Keratinocyte (primary cell): ENCODE measurements at regions not wholly inside any gene's neighbourhood (a gene's known extent, or its start where the extent isn't known, plus 50 kb on each side); places are given as distances from the start of the nearest gene placed in this dataset.

Experiments
- EZH2 ChIP-seq: IDR thresholded peaks from one replicate; pipeline ENCODE4 v1.6.1; 2012; ENCODE audit warnings: inconsistent platforms, mild to moderate bottlenecking, low read length, moderate library complexity
- TF ChIP-seq, protein P1 (sequence below), 3 experiments: IDR thresholded peaks in 1 of 3; conservative IDR thresholded peaks in 1 of 3; optimal IDR thresholded peaks in 1 of 3; 2 replicates in 2 of 3; 3 replicates in 1 of 3; pipeline versions ENCODE3 to v1.5.1; 2011; ENCODE audit warnings: low read length in 3 of 3, mild to moderate bottlenecking in 3 of 3, moderate library complexity in 2 of 3, control low read depth in 1 of 3, inconsistent platforms in 1 of 3; ENCODE audit not compliant: insufficient read depth in 2 of 3; ENCODE audit errors: extremely low read depth in 1 of 3

DNA sequence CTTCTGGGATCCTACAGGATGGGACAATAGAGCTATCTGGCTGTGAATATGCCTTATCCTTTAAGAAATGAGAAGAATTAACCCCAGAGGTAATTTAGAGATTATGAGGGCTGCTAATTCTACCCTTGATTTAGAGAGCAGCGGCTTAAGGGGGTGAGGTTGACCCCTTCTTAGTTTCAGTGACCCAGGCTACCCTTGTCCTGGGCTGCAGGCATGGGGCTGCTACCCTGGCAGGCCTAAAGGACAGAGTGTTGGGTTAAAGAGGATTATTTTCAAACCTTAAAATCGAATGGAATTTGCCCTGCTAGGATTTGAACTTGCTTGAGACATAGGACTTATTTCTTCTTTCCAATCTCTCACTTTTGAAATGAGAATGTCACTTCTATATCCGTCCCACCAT lies 1343.4 kb downstream of the HACE1 start:
- TF ChIP-seq, protein P1, sequence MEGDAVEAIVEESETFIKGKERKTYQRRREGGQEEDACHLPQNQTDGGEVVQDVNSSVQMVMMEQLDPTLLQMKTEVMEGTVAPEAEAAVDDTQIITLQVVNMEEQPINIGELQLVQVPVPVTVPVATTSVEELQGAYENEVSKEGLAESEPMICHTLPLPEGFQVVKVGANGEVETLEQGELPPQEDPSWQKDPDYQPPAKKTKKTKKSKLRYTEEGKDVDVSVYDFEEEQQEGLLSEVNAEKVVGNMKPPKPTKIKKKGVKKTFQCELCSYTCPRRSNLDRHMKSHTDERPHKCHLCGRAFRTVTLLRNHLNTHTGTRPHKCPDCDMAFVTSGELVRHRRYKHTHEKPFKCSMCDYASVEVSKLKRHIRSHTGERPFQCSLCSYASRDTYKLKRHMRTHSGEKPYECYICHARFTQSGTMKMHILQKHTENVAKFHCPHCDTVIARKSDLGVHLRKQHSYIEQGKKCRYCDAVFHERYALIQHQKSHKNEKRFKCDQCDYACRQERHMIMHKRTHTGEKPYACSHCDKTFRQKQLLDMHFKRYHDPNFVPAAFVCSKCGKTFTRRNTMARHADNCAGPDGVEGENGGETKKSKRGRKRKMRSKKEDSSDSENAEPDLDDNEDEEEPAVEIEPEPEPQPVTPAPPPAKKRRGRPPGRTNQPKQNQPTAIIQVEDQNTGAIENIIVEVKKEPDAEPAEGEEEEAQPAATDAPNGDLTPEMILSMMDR (optimal IDR thresholded peaks at IDR 0.05 in 1 of 3, IDR thresholded peaks at IDR 0.05 in 1 of 3, conservative IDR thresholded peaks at IDR 0.05 in 1 of 3; ENCODE audit: extremely low read depth in 1 of 3, insufficient read depth in 2 of 3, low read length in 3 of 3) = no peak
- TF ChIP-seq EZH2 = no peak
